Colonic mucosa (tissue), 4 donors: ENCODE measurements at regions not wholly inside any gene's neighbourhood (a gene's known extent, or its start where the extent isn't known, plus 50 kb on each side); places are given as distances from the start of the nearest gene placed in this dataset.

Source experiments
- DNase-seq: peaks from one replicate; pipeline ENCODE4 v3.0.0-alpha.2; 2020
- H3K27ac ChIP-seq: fragments of 200-600 bp; one replicate; pipeline ENCODE4 v1.8.0; 2021
- H3K27me3 ChIP-seq: fragments of 200-600 bp; one replicate; pipeline ENCODE4 v1.8.0; 2021
- H3K36me3 ChIP-seq: fragments of 200-600 bp; one replicate; pipeline ENCODE4 v1.8.0; 2021
- H3K4me1 ChIP-seq: fragments of 200-600 bp; one replicate; pipeline ENCODE4 v1.8.0; 2021; ENCODE audit warnings: mild to moderate bottlenecking
- H3K4me3 ChIP-seq: fragments of 200-600 bp; one replicate; pipeline ENCODE4 v1.8.0; 2021
- H3K9ac ChIP-seq, 2 donors: one replicate each; pipeline ENCODE4 v1.7.0; 2013; ENCODE audit warnings: control low read depth in 2 of 2, low read depth in 2 of 2, low read length in 2 of 2
- H3K9me3 ChIP-seq: fragments of 200-600 bp; one replicate; pipeline ENCODE4 v1.8.0; 2021
- intact Hi-C: fragments of 100-400 bp; cut with DNase I; formaldehyde crosslinking; loops from one replicate; pipeline ENCODE4 v1.14.1; 2022
- TF ChIP-seq, protein P1 (sequence below): fragments of 200-600 bp; IDR thresholded peaks from one replicate; pipeline ENCODE4 v1.8.0; 2022; ENCODE audit warnings: antibody characterized with exemption, mild to moderate bottlenecking
- donor health status: healthy.
- donor health status: DM: no; HTN: no; CAD: no.
- donor health status: DM: no; HTN: no; CAD: no.

DNA sequence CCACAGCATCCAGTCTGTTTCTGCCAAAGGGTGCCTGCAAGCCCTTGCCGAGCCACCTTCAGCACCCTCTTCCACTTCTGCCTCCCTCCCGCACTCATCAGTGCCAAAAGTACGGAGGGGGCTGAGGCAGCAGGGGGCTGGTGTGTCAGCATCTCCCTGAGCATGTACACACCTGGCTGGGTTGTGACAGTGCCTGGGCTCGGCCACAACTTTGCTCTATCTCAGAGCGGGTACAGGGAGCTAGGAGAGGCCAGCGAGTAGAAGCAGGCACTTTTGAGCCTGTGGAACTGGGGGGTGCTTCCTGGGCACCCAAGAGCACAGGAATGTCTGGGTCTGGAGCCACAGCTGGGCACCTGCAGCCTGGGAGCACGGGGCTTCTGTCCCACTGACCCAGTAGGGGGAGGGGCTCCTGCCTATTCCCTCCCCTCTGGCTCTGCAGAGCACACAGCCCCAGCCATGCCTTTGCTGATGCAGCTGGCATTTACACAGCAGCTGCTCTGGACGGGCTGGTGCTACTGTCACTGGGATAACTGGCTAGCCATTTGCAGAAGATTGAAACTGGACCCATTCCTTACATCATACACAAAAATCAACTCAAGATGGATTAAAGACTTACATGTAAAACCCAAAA is 319.8 kb upstream of the RRP15 start:
- no peaks in the 10 kb centered on the region for H3K36me3 ChIP-seq
- H3K4me3 ChIP-seq, result no peak overlapping the region
- intact Hi-C loops, result no loop called here
- DNase-seq, result no peak
- H3K27me3 ChIP-seq, result no peaks in the 10 kb centered on the region
- no peak overlapping the region for H3K9ac ChIP-seq
- no peak overlapping the region for H3K27ac ChIP-seq
- H3K4me1 ChIP-seq, result no peaks in the 10 kb centered on the region
- TF ChIP-seq, protein P1, sequence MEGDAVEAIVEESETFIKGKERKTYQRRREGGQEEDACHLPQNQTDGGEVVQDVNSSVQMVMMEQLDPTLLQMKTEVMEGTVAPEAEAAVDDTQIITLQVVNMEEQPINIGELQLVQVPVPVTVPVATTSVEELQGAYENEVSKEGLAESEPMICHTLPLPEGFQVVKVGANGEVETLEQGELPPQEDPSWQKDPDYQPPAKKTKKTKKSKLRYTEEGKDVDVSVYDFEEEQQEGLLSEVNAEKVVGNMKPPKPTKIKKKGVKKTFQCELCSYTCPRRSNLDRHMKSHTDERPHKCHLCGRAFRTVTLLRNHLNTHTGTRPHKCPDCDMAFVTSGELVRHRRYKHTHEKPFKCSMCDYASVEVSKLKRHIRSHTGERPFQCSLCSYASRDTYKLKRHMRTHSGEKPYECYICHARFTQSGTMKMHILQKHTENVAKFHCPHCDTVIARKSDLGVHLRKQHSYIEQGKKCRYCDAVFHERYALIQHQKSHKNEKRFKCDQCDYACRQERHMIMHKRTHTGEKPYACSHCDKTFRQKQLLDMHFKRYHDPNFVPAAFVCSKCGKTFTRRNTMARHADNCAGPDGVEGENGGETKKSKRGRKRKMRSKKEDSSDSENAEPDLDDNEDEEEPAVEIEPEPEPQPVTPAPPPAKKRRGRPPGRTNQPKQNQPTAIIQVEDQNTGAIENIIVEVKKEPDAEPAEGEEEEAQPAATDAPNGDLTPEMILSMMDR, result no peak
- H3K9me3 ChIP-seq, result no peaks in the 10 kb centered on the region

DNA sequence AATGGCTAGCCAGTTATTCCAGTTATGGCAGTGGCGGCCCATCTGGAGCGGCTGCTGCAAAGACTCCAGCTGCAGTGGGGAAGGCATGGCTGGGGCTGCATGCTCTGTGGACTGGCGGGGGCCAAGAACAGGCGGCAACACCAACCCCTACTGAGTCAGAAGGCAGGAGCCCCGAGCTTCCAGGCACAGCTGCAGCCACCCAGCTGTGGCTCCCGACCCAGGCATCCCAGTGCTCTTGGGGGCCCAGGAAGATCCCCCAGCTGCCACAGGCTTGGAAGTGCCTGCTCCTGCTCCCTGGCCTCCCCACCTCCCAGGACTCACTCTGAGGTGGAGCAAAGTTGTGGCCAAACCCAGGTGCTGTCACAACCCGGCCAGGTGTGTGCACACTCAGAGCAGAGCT is 317.0 kb upstream of the RRP15 start:
- DNase-seq, result no peak

DNA sequence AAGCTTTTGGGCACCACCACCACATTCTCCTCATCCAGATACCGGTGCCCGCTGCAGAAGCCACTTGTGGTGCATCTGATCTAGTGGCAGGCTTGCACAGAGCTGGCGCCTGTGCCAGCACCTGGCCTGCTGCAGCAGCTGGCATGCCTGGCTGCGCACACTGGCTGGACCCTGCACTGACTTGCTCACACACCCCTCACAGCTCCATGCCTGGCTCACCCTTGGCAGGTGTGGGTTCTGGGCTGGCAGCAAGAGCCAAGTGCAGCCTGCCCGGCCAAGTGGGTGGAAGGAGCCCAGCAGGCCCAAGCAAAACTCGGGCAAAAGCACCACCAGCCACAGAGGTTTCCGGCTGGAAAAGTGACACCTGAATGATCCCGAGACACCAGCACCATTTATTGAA is 315.7 kb upstream of the RRP15 start:
- Histone ChIP-seq H3K36me3 (no peaks in the 10 kb centered on the region), H3K27me3 (no peaks in the 10 kb centered on the region), H3K4me1 (no peaks in the 10 kb centered on the region), H3K4me3 (no peak overlapping the region), H3K9me3 (no peaks in the 10 kb centered on the region), H3K27ac (no peak overlapping the region), H3K9ac (no peak overlapping the region)
- no peak for DNase-seq
- intact Hi-C loops, result no loop called here
- TF ChIP-seq, protein P1, result no peak

More for the DNA sequence above, 317.0 kb upstream of the RRP15 start:
- no peaks in the 10 kb centered on the region for H3K4me1 ChIP-seq
- no peaks in the 10 kb centered on the region for H3K27me3 ChIP-seq
- H3K27ac ChIP-seq, result no peak overlapping the region
- no peak overlapping the region for H3K9ac ChIP-seq
- intact Hi-C loops, result no loop called here
- no peaks in the 10 kb centered on the region for H3K36me3 ChIP-seq
- TF ChIP-seq, protein P1, result no peak
- H3K4me3 ChIP-seq, result no peak overlapping the region
- no peaks in the 10 kb centered on the region for H3K9me3 ChIP-seq

DNA sequence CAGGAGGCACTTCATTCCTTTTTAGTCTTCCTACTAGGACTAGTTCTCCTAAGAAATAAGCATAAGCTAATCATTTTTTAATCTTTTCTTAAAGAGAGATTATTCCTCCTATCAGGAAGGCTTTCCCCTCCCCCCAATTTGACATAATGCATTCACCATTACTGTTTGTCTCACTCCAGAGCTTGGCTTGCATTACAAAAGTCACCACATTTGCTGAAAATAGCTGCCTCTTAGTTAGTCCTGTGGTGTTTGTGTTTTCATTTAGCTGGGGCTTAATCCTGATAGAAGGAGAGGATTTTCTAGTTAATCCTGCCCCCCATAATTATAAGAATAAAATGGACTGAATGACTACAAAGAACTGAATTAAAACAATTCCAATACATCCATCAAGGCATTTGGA is 307.1 kb upstream of the RRP15 start:
- DNase-seq, result no peak
- H3K4me3 ChIP-seq, result no peak overlapping the region
- no peak overlapping the region for H3K27ac ChIP-seq
- H3K4me1 ChIP-seq, result no peaks in the 10 kb centered on the region
- H3K27me3 ChIP-seq, result no peaks in the 10 kb centered on the region
- no peak overlapping the region for H3K9ac ChIP-seq
- H3K9me3 ChIP-seq, result no peaks in the 10 kb centered on the region
- TF ChIP-seq, protein P1, result no peak
- H3K36me3 ChIP-seq, result no peaks in the 10 kb centered on the region
- intact Hi-C loops, result no loop called here

DNA sequence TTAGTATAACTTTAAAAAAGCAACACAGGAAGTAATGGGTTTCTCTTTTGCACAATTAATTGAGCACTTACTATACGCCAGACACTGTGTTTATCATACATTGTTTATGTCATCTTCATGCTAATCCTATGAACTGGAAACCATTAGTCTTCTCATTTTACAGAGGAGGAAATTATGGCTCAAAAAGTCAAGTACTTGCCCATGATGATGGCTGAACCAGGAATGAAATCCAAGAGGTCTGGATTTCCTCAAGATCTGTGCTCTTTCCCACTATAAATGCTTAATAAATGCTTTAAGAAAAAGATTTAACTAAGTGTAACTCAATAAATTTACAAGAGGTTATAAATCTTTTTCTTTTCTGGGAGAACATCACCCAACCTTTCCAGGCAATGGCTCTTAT is 303.7 kb upstream of the RRP15 start:
- H3K27me3 ChIP-seq, result no peaks in the 10 kb centered on the region
- H3K4me3 ChIP-seq, result no peak overlapping the region
- no peaks in the 10 kb centered on the region for H3K9me3 ChIP-seq
- H3K27ac ChIP-seq, result no peak overlapping the region
- no peak overlapping the region for H3K9ac ChIP-seq
- DNase-seq, result no peak
- TF ChIP-seq, protein P1, result no peak
- intact Hi-C loops, result no loop called here
- H3K4me1 ChIP-seq, result no peaks in the 10 kb centered on the region
- no peaks in the 10 kb centered on the region for H3K36me3 ChIP-seq
